ENCODE measurements at regions not wholly inside any gene's neighbourhood (a gene's known extent, or its start where the extent isn't known, plus 50 kb on each side); places are given as distances from the start of the nearest gene placed in this dataset.

- DNase-seq (ENCODE audit: extremely low read depth in 1 of 4, low spot score in 3 of 4) (no peak), FAIRE-seq (no peak), ATAC-seq (no peak)
- Histone ChIP-seq H3K9me3 (replicated peaks; ENCODE audit: control insufficient read depth, insufficient read depth, low read depth, low read length) (no peaks in the 10 kb centered on the region), H3K27ac (ENCODE audit: extremely low read depth, low read depth, low read length) (no peak overlapping the region), H2AFZ (ENCODE audit: low read depth, low read length) (no peak overlapping the region), H3K4me1 (replicated peaks in 1 of 2; ENCODE audit: control insufficient read depth in 2 of 2, insufficient read depth in 2 of 2, low read length in 2 of 2) (no peaks in the 10 kb centered on the region), H3K79me2 (ENCODE audit: control insufficient read depth, insufficient read depth, low read length) (no peaks in the 10 kb centered on the region), H3K9me1 (ENCODE audit: control insufficient read depth, insufficient read depth, low read length) (no peaks in the 10 kb centered on the region), H3K4me2 (ENCODE audit: insufficient read depth, low read length) (no peak overlapping the region), H3K36me3 (ENCODE audit: control insufficient read depth, insufficient read depth, low read length) (no peaks in the 10 kb centered on the region), H3K9ac (ENCODE audit: insufficient read depth in 1 of 2, low read depth in 2 of 2, low read length in 2 of 2) (no peak overlapping the region), H4K20me1 (replicated peaks; ENCODE audit: control insufficient read depth, insufficient read depth, low read length) (no peaks in the 10 kb centered on the region), H3K4me3 (no peak overlapping the region), H3K27me3 (ENCODE audit: control insufficient read depth in 2 of 2, insufficient read depth in 2 of 2, low read length in 2 of 2) (no peaks in the 10 kb centered on the region)
- ChIA-PET POLR2A (no interaction called here), CTCF (ENCODE audit: low intra/inter-chr PET ratio) (no interaction called here)
- WGBS (ENCODE audit: insufficient coverage, low coverage, missing lambda C conversion rate): 35% methylated on average over 5 of the region's 5 CpGs
- intact Hi-C loops (cut with micrococcal nuclease) (no loop called here), in situ Hi-C loops (cut with MboI) (no loop called here)
- BruUV-seq (replicated peaks): no TSS peak
- TF ChIP-seq KLF6 (CRISPR knock-in tag; IDR thresholded peaks at IDR 0.05; ENCODE audit: borderline replicate concordance) (no peak), KAT7 (CRISPR knock-in tag; IDR thresholded peaks at IDR 0.05; ENCODE audit: borderline replicate concordance) (no peak), GTF2F1 (IDR thresholded peaks at IDR 0.05; ENCODE audit: low read depth, low read length) (no peak), SRSF9 (IDR thresholded peaks at IDR 0.05; ENCODE audit: borderline replicate concordance, low read depth, low read length) (no peak), ZNF41 (CRISPR knock-in tag; conservative IDR thresholded peaks at IDR 0.05) (no peak), IRF1 (CRISPR knock-in tag; IDR thresholded peaks at IDR 0.05; ENCODE audit: borderline replicate concordance) (no peak), WHSC1 (IDR thresholded peaks at IDR 0.05; ENCODE audit: low read length) (no peak), RFX1 (IDR thresholded peaks at IDR 0.05) (no peak), RB1 (IDR thresholded peaks at IDR 0.05; ENCODE audit: low read depth) (no peak), GMEB1 (CRISPR knock-in tag; IDR thresholded peaks at IDR 0.05) (no peak), ZBTB26 (CRISPR knock-in tag; IDR thresholded peaks at IDR 0.05) (no peak), AFF4 (CRISPR knock-in tag; IDR thresholded peaks at IDR 0.05) (no peak), PRPF4 (IDR thresholded peaks at IDR 0.05; ENCODE audit: insufficient read depth, low read depth, low read length, poor library complexity, severe bottlenecking) (no peak), HNRNPUL1 (IDR thresholded peaks at IDR 0.05; ENCODE audit: low read length) (no peak), SREBF2 (CRISPR knock-in tag; IDR thresholded peaks at IDR 0.05) (no peak)
Observed at GRCh38 chrX:139170526-139171173, 359.9 kb upstream of the F9 start.
